ENCODE measurements at regions not wholly inside any gene's neighbourhood (a gene's known extent, or its start where the extent isn't known, plus 50 kb on each side); places are given as distances from the start of the nearest gene placed in this dataset.

GRCh38 chr11:92322225-92322624 lies 97.6 kb downstream of the FAT3 start:
- DNase-seq: no peak

- no peak for DNase-seq
Observed at GRCh38 chr11:92324890-92325289, 100.3 kb downstream of the FAT3 start.

- no peak for DNase-seq
Observed at GRCh38 chr11:92325416-92325815, 100.8 kb downstream of the FAT3 start.

DNA sequence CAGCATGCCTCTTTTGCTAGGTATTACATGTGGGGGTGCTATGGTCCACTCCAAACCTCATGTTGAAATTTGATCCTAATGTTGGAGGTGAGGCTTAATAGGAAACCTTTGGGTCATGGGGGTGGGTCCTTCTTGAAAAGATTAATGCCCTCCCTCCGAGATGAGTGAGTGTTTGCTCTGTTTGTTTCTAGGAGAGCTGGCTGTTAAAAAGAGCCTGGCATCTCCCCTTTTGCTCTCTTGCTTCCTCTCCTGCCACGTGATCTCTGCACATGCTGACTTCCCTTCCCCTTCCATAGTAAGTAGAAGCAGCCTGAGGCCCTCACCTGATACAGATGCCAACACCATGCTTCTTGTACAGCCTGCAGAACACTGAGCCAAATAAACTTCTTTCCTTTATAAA lies 104.5 kb downstream of the FAT3 start:
- DNase-seq: no peak

GRCh38 chr11:92329646-92330045 lies 105.0 kb downstream of the FAT3 start:
- DNase-seq: no peak

DNA sequence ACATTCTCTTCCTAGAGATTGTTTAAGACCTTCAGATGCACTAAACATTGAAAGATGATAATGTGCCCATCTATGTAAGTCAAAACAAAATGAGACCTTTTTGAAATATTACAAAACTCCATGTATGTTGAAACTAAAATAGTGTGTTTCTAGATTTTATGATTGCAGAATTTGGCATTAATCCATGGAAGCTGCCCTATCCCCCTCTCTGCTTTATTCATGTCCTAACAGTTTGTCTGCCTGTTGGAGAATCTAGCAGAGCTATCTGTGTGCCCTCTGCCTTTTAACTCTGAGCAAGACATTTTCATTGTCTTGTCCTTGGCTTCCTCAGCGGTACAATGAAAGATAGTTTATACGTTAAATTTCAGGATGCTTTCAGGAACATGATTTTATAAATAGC lies 105.5 kb downstream of the FAT3 start:
- DNase-seq: no peak

- no peak for DNase-seq
Observed at GRCh38 chr11:92332986-92333385, 108.4 kb downstream of the FAT3 start.

GRCh38 chr11:92340839-92341238 lies 116.2 kb downstream of the FAT3 start:
- DNase-seq: no peak

GRCh38 chr11:92342034-92342720 lies 117.6 kb downstream of the FAT3 start:
- DNase-seq: no peak

- no peak for DNase-seq
Observed at GRCh38 chr11:92342886-92343285, 118.3 kb downstream of the FAT3 start.

DNA sequence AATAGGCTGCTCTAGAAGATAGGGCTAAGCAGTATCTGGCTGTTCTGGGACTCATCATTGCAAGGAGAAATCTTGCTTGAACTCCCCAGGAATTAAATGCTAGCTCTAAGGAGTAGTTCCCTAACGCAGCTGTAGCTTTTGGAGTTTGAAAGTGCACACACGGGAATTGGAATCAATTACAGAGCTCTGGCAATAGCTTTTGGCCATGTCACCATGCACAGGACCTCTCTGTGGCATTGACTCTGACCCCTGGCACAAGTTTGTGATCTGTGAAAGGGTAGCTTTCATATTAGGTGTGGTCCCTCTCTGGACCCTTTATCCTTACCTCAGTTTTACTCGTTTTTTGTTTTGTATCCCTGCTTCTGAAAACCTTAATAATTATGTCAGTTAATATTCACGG lies 121.6 kb downstream of the FAT3 start:
- no peak for DNase-seq

DNA sequence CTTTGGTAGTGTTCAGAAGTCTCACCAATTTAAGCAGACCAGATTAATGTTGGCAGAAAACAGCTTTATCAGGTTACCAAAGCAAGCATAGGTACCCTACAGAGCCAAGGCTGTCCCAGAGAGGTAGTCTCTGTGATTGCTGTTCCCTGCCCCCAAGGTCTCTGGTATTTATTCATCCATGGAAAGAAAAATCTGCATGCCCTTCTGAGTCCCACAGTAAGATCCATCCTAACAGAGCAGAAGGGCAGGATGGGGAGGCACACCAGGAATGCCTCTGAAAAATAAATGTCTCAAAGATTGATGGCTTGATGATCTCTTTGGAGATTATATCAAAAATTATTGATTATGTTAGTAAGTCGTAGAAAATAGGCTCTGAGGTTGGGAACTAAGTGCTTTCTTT lies 122.8 kb downstream of the FAT3 start:
- DNase-seq: no peak

- no peak for DNase-seq
Observed at GRCh38 chr11:92349486-92350156, 125.0 kb downstream of the FAT3 start.

DNA sequence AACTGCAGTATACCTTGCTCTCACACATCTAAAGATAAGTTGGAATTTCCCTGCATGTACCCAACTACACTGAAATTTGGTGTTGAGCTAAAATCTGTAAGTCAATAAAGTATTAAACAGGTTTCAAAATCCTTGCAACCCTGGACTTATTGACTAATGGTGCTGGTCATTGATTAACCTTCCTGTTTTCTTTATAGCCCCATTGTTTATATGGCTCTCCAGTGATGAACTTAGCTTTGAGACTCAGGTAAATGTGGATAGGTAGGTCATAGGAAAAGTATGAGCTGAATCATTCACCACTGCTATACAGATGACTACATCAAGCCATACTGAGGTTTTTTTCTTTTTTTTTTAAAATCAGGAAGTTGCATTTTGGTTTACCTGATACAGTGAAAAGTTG lies 132.7 kb downstream of the FAT3 start:
- no peak for DNase-seq

GRCh38 chr11:92357841-92358240 lies 133.2 kb downstream of the FAT3 start:
- DNase-seq: no peak

GRCh38 chr11:92361551-92361950 lies 136.9 kb downstream of the FAT3 start:
- no peak for DNase-seq

DNA sequence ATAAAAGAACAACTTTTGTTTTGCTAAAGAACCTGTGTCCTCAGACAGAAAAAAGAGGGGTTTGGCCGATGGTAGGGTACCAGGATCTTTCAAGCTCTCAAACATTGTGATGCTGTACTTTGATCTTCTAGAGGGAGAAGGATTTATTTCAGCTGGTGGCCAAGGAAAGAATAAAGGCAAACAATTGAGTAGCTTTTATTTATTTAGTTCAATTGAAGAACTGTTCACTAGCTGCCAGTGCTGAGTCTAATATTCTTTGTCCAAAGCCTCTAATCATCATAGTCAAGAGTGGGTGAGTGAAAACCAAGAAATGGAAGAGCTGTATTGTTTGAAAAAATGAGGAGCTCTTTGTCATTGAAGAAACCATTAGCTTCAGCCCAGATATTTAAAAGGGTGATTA lies 138.4 kb downstream of the FAT3 start:
- no peak for DNase-seq

GRCh38 chr11:92364177-92364576 lies 139.6 kb downstream of the FAT3 start:
- no peak for DNase-seq

- no peak for DNase-seq
Observed at GRCh38 chr11:92376146-92376599, 151.6 kb downstream of the FAT3 start.

DNA sequence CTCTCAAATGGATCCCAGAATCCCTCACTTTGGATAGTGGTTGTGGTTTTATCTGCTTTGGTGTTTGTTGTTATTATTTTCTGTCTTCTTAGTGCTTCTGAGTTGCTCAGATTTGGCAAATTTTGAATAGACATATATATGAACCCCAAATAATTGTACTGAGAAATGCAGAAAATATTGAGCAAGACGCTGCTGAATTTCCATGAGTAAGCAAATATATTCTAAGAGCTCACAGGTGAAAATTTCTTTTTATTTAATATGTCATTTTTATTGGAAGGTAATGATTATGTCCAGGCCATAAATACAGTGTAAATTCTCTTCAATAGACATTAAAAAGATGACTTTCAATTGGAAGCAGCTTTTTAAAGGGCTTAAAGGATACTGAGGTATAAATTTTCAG lies 152.1 kb downstream of the FAT3 start:
- DNase-seq: no peak

GRCh38 chr11:92380882-92381281 lies 156.3 kb downstream of the FAT3 start:
- DNase-seq: no peak

GRCh38 chr11:92382311-92382710 lies 157.7 kb downstream of the FAT3 start:
- DNase-seq: no peak

DNA sequence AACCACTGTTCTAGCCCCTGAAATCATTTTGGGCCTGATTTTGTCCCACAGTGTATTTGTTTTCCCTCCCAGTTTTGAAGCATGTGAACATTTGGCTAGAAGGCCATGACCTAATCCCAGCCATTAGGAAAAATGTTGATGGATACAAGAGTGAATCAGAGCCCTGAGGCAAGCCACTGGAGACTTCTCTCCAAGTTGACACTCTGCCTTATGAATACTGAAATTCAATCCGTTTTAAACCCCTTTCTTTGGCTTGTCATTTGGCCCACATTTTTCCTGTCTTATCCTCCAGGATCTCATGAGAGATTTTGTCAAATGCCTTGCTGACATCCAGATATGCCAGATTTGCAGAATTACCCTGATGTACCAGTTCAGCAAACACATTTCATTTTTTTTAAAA lies 158.8 kb downstream of the FAT3 start:
- DNase-seq: no peak

- no peak for DNase-seq
Observed at GRCh38 chr11:92384358-92384757, 159.7 kb downstream of the FAT3 start.

- no peak for DNase-seq
Observed at GRCh38 chr11:92384802-92385201, 160.2 kb downstream of the FAT3 start.

All from femur (tissue), 1 donor.